ENCODE measurements at regions not wholly inside any gene's neighbourhood (a gene's known extent, or its start where the extent isn't known, plus 50 kb on each side); places are given as distances from the start of the nearest gene placed in this dataset.
"Not testable (repeated sequence)": the region's sequence is repeated elsewhere in the genome, so short reads cannot be mapped to it uniquely, and the experiment has no call there.

DNA sequence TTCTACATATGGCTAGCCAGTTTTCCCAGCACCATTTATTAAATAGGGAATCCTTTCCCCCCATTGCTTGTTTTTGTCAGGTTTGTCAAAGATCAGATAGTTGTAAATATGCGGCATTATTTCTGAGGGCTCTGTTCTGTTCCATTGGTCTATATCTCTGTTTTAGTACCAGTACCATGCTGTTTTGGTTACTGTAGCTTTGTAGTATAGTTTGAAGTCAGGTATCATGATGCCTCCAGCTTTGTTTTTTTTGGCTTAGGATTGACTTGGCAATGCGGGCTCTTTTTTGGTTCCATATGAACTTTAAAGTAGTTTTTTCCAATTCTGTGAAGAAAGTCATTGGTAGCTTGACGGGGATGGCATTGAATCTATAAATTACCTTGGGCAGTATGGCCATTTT is 60.0 kb upstream of the GPC3 start:
- DNase-seq (ENCODE audit: low spot score), result not testable (repeated sequence)

- DNase-seq (ENCODE audit: low spot score), result not testable (repeated sequence)
Measured at GRCh38 chrX:134067107-134067506, 81.7 kb upstream of the GPC3 start.

- DNase-seq (ENCODE audit: low spot score), result not testable (repeated sequence)
Measured at GRCh38 chrX:134071899-134072298, 86.5 kb upstream of the GPC3 start.

DNA sequence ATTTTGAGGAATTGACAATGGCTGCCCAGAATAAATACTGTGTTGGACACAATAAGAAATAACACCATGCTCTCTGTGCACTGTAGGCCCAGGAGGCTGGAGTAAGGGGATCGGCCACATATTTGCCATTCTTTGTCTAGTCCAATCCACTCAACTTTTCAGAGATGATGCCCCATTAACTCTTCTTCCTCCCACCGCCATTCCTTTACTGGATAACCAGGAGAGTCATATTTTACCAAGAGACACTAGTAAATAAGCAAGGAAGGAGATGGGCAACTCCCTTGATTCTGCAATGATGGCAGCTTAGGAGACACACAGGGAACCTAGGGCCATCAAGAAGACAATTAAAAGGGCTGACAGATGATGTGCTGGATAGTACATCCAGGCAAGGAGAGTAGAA is 87.9 kb upstream of the GPC3 start:
- no peak for DNase-seq (ENCODE audit: low spot score)

DNA sequence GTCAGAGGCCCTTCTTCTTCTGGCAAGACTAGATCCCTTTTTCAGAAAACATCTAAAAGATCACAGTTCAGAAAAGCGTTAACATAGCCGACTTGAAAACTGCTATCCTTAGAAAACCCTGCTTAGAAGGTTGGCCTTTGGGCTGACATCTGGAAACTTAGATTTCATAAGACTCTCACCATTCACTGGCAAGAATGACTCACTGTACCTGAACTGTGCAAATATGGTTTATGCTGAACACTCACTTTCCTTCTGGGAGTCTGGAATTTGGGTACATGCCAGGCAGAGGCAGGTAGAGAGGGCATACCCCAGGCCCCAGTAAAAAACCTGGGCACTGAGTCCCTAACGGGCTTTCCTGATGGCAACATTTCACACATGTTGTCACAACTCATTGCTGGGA is 88.8 kb upstream of the GPC3 start:
- DNase-seq (ENCODE audit: low spot score), result no peak

DNA sequence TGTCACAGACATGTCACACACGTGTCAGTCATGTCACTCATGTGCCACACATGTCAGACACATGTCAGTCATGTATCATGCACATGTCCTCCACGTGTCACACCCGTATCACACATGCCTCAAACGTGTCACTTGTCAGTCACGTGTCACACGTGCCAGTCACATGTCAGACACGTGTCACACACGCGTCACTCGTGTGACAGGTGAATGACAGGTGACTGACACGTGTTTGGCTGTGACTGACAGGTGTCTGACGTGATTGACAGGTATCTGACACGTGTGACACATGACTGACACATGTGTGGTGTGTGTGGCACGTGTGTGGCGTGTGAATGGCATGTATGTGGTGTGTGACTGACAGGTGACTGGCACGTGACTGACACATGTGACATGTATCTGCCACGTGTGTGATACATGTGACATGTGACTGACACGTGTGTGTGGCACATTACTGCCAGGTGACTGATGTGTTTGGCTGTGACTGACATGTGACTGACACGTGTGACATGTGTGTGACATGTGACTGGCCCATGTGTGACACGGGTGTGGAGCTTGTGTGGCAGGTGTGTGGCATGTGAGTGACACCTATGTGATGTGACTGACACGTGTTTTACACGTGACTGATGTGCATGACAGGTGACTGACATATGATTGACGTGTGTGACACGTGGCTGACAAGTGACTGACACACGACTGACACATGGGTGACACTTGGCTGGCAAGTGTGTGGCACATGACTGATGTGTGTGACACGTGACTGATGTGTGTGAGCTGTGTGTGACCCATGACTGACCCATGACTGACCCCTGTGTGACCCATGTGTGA is 90.7 kb upstream of the GPC3 start:
- no peak for DNase-seq (ENCODE audit: low spot score)

DNA sequence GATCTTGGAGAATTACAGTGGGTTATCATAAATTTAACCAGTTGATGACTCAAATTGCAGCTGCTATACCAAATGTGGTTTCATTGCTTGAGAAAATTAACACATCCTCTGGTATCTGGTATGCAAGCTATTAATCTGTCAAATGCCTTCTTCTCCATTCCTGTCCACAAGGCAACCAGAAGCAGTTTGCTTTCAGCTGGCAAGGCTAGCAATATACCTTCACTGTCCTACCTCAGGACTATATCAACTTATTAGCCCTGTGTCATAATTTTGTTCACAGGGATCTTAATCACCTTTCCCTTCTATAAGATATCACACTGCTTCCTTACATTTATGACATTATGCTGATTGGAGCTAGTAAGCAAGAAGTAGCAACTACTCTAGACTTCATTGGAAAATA is 110.0 kb upstream of the GPC3 start:
- DNase-seq (ENCODE audit: low spot score), result no peak

DNA sequence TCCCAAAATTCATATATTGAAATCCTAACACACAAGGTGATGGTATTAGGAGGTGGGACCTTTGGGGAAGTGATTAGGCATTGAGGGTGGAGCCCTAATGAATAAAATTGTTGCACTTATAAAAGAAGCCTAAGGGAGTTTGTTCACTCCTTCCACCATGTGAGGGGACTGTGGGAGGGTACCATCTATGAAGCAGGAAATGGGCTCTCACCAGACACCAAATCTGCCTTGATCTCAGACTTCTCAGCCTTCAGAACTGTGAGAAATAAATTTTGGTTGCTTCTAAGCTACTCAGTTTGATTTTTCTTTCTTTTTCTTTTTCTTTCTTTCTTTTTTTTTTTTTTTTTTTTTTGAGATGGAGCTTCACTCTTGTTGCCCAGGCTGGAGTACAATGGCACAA is 116.2 kb upstream of the GPC3 start:
- DNase-seq (ENCODE audit: low spot score), result no peak

DNA sequence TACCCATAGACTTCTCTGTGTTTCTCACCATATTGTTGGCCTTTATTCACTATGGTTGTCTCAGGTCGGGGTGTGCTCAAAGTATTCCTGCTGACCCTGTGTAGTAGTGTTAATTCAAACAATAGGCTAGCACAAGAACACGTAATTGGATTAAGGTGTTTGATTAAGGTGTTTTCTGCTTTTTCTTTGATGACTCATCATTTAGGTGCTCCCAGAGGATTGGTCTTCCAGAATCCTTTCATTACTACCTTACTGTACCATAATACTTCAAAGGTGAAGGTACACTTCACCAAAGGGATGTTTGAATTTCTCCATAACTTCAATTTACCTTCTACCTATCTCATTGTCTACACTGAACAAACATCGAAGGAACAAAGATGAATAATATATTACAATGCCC is 121.7 kb upstream of the CCDC160 start:
- DNase-seq (ENCODE audit: low spot score), result no peak

GRCh38 chrX:134137341-134137740 is 99.6 kb upstream of the CCDC160 start:
- DNase-seq (ENCODE audit: low spot score), result no peak

- no peak for DNase-seq (ENCODE audit: low spot score)
Measured at GRCh38 chrX:134139090-134139489, 97.9 kb upstream of the CCDC160 start.

DNA sequence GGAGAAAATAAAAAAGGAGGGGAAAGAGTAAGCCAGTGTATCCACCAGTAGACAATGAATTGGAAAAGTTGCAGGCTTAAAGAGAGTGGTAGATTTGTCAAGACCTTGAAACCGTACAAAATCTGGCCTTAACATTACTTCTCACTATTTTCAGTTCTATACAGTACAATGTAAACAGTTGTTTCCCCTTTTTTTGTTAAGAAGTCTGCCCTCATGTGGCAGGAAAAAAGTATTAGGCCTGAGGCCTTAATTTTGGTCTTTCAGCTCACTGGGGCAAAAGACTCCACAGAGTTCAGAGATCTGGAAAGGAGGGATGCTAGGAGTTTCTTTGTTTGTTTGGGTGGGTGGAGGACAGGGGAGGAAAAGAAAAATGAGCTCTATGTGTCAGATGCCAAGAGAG is 92.8 kb upstream of the CCDC160 start:
- no peak for DNase-seq (ENCODE audit: low spot score)

DNA sequence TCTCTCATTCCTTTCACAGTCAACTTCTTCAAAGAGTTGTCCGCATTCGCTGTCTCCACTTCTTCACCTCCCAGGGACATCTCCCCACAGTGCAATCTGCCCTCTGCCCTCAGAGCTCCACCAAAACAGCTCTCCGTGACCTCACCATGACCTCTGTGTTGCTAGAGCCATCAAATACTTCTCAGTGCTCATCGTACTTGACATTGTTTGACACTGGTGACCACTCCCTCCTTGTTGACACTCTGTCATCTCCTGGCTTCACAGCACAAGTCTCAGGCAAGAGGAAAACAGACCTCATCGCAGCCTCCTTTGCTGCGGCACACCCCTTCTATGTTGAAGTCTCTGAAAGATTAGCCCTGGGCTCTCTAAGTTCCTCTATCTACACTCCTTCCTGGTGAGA is 90.5 kb upstream of the CCDC160 start:
- no peak for DNase-seq (ENCODE audit: low spot score)

DNA sequence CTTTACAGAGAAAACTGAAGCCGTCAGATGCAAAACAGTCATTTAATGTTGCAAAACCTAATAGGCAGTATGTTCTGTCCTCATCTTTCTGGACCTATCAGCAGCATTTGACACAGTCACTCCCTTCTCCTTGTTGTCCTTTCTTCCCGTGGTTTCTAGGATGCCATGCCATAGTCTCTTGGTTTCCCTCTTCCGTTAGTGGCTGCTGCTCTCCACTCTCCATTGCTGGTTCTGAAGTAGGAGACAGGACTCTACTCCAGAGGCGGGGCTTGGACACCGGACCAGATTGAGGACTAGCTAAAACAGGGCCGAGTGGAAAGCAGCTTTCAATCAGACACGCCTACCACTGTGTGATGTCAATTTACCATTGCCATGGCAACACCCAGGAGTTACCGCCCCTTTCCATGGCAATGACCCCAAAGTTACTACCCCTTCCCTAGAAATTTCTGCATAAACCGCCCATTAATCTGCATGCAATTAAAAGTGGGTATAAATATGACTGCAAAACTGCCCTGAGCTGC is 88.8 kb upstream of the CCDC160 start:
- DNase-seq (ENCODE audit: low spot score), result no peak

GRCh38 chrX:134158821-134159512 is 78.0 kb upstream of the CCDC160 start:
- peak; percentile 63 for DNase-seq (ENCODE audit: low spot score)

- DNase-seq (ENCODE audit: low spot score), result peak; percentile 57
Measured at GRCh38 chrX:134161162-134161561, 75.8 kb upstream of the CCDC160 start.

DNA sequence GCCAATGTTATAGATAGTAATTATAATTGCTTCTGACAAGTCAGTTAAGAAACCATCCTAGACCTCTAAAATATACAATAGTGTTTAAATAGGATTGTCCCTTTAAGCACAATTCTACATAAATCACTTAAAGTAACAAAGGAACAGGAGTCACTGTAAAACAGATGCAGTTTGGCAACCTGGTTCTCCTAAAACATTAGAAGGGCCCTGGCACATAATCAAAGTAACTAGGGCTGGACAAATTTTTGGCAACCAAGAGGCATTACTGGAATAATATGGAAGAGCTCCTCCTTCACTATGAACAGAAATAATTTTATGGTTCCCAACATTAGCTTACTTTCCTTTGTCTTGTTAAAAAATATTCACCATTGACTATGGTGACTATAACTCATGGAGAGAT is 75.0 kb upstream of the CCDC160 start:
- DNase-seq (ENCODE audit: low spot score), result no peak

GRCh38 chrX:134163836-134164235 is 73.1 kb upstream of the CCDC160 start:
- DNase-seq (ENCODE audit: low spot score), result no peak

DNA sequence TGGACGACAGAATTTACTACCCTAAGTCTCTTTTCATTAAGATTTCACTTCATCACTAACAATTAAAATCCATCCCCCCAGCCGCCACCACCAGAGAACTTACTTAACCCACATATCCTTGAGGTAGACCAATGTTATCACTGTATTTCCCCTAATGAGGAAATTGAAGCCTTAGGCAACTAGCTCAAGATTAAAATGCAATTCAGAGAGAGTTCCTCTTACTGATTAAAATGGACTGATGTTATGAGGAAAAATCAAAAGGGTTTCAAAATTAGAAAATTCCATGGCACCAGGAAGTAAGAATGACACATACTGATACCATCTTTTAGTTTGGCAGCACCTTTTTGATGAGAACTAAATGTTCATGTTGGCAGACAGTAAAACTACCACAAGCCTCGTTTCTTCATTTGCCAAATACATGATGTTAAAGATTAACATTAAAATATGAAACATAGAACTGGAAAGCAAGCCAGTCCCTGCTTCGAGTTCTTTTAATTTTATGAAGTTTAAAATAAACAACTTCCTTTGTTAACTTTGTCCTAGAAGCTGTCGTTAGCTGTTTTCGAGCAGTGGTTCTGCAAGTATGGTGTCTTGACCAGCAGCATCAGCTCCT is 69.3 kb upstream of the CCDC160 start:
- no peak for DNase-seq (ENCODE audit: low spot score)

DNA sequence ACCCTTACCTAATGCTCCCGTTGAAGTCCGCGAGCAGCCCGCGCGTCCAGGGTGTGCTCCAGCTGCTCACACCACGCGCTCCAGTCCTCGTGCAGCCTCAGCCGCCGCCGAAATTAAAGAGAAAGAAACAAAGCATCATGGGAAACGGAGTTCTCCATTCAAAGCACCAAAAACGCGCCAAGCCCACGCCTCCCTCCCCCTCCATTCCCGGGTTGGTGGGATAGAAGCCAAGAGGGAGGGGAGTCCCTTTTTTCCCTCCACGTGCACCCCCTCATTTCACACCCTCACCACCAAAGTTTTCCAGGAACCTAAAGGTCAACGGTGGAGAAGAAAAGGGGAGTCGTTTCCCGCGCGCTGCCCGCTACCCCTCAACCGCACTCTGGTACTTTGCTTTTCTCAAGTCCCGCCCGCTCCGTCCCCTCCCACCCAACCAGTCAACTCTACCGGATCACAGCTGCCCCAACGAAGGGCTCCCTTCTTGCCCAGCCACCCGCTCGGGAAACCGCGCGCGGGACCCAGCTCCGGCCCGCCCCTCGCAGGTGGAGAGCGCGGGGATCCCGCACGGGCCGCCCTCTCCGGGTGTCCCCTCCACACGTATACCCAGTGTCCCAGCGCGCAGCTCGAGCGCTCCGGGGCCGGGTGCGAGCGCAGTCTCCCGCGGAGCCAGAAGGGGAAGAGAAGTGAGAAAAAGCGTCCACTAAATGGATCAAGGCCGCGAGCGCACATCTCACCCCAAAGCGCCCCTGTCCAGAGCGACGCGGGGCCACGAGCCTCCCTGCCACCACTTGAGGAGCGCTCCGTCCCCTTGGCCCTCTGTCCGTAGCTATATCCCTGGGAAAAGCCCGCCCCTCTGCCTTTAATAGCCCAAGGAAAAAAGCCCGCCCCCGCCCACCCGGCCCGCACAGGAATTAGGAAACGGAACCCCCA is 65.1 kb upstream of the CCDC160 start:
- DNase-seq (ENCODE audit: low spot score), result peak; percentile 33

DNA sequence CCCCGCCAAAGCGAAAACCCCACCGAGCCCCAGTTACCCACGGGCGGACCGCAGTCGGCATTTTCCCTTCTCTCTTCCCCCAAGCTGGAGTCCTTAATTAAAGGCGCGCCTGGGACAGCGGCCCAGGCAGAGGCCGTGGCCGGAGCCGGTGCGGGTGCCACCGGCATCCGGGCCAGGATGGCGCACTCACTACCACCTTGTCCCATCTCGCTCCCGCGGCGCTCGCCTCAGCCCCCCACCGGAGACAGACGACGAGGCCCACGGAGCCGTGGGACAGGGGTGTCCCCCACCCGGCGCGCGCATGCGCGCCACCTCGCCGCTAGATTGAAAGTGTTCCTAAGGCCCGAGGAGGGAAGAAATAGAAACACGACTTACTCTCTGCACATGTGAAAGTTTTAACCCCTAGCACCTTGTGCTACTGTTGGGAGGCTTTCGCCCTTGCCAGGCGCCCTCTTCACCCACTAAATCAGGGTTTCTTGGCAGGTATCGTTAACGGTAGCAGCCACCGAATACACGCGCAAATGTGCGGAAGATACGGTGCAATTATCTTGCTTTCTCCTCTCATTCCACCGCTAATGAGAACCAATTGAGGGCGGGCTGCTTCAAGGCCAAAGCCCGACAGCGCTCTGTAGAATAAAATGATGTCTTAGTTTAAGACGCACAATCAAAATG is 64.3 kb upstream of the CCDC160 start:
- DNase-seq (ENCODE audit: low spot score), result no peak
